Superior temporal gyrus (tissue), 1 donor: ENCODE measurements at regions not wholly inside any gene's neighbourhood (a gene's known extent, or its start where the extent isn't known, plus 50 kb on each side); places are given as distances from the start of the nearest gene placed in this dataset.
"Not testable (repeated sequence)": the region's sequence is repeated elsewhere in the genome, so short reads cannot be mapped to it uniquely, and the experiment has no call there.

ENCODE experiments used
- DNase-seq: peaks from one replicate; pipeline ENCODE4 v3.0.0-alpha.2; 2016; ENCODE audit errors: extremely low spot score

DNA sequence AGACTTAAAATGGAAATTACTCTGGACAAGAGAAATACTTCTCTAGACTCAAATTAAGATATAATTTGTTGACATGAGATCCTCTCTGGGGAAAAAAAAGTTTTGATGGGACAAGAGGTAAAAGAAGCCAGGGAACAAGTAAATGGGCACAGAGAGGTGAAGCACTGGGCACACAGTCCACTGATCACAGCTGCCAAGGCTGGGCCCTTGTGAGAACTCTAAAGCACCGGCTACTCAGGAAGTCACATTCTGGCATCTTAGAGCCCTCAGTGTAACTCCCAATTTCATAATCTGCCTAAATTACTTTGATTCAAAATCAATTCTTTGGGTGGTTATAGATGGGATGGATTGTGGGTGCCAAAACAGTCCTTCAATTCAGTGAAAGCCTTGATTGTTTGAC, 123.2 kb upstream of the CACNA2D1 start:
- DNase-seq = no peak

DNA sequence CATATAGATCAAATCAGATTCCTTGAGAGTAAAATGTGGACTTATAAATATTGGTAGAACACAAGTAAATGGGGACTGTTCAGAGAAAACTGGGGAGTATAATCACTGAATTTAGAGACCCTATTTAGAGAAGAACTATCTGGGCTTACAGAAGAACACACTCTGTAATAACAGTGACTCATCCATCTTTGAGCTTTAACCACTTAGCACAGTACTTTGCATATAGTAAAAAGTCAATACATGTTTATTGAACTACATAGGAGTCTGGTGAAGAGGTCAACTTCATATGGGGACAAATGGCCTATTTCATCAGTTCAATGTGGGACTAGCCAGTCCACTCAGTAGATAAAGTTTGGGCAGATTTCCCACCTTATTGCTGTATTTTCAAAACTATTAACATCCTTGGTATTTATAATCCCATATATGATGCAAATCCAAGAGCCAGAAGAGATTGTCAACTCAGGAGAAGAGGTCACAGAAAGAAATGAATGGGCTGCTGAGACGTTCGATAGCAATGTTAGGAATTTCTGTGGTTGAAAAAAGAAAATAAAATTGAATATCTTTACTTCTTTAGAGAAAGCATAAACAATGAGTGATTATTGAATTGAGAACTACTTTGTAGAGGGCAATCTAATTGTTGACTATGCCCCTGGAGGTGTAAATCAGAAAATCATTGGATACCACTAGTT, 119.3 kb upstream of the CACNA2D1 start:
- DNase-seq = no peak

DNA sequence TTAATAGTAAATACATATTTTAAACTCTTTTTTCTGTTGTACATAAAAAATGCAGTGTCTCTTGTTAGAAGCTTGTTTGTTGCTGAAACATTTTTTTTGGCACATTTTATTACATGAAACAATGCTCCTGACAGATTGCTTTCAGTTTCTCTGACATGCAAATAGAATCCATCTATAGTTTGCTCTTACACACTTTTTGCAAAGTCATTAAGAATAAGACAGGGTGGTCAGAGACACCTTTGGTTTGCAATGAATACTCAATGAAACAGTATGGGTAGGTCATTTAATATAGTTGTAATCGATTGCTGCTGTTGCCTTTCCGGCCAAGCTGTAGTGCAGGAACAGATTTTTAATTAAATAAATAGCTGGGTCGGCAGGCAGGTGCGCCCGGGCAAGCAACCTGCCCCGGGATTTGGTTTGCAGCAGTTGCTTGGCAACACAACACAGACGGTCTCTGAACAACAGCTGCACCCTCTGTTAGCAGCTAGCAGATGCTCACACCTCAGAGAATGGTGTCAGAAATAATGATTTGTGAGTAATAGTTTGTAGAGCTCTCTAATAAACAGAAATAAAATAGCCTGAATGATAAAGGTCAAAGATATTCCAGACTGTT, 115.7 kb upstream of the CACNA2D1 start:
- DNase-seq = no peak

DNA sequence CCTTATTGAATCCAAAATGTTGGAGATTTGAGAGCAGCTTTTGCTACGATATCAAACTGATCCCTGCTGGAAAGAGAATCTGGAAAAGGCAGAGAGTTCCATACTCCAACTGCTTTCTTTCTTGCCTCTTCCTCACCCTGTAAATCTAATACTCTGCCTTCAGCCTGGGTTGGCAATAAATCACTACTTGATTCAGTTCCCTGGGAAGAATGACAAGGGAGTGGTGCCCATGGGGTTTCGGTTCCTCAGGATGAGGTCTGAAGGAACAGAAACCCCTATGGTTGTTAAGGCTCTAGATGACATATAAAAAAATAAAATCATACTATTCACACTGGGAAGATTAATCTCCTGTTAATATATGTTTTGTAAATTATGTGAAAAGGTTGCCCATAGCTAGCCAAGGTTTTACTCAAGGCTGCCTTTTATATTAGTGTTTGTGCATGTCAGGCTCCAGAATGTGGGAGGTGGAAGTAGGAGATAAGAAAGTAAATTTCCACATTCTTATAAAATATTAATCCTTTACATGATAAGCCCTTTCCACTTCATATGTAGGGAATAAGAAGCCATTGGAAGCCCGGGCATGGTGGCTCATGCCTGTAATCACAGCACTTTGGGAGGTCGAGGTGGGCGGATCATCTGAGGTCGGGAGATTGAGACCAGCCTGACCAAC, 106.2 kb upstream of the CACNA2D1 start:
- no peak for DNase-seq

DNA sequence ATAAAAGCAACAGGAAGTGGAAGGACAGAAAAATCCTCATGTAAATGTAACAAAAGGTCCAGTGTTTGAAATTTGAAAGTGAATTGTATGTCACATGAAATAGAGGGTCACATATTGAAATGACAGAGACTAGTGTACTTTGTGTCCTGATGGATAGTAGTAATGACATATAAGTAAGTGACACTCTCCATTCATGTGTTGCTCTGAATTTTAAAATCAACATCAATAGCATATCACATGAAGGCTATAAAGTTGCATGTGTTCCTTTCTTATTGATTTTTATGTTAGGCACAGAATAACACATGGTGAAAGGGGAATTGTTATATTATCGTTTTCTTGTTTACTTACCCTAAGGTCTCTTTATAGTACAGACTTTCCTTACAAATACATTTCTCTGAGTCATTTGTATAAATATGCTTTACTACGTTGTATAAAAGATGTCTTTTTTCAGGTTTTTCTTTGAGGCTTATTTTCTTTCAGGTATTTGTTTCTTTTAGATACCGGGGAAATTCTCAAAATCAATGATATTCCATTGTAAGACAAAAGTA, 104.6 kb upstream of the CACNA2D1 start:
- no peak for DNase-seq

DNA sequence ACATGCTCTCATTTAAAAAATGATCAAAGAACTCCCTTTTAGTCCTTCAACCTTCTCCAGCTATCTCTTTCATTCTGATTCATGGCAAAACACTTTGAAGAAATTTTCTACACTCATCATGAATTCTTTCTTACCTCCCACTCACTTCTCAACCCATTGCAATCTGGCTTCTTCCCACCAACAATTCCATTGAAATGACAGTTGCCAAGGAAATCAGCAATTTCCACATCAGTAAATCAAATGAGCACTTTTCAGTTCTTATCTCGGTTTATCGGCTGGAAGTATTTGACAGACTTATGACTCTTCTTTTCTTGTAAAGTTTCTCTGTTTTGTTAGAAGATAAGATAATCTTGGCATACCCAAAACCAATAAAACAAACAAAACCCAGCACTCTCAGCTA, 99.1 kb upstream of the CACNA2D1 start:
- no peak for DNase-seq

DNA sequence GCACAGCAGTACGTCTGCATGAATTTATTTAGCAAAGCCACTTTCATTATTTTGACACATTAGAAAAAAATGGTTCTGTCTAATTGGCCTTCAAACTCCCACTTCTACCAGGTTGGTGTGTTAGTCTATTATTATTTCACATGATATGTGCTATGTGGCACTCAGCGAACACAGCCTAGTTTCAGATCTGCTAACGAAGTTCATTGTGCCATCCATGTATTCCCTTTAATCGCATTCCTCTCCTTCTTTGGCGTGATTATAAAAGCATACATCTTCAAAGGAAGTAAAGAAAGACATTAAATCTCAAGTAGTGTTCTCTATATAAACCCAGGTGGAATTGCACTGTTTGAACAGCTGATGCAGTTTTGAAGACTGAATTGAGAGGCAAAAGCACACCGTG, 96.4 kb upstream of the CACNA2D1 start:
- DNase-seq = no peak

DNA sequence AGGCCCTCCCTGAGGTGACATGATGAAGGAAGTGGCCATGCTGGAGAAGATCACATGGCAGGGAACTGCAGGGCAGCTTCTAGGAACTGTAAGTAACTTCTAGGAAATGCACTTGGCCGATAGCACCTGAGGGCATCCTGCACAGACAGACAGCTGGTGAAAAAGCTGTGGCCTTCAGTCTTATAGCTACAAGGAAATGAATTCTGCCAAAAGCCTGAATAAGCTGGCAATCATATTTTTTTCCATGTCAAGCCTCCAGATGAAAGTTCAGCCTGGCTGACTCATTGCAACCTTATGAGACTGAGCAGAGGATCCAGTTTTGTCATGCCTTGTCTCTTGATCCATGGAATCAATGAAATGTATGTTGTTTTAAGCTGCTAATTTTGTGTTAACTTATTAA, 91.1 kb upstream of the CACNA2D1 start:
- DNase-seq = no peak

DNA sequence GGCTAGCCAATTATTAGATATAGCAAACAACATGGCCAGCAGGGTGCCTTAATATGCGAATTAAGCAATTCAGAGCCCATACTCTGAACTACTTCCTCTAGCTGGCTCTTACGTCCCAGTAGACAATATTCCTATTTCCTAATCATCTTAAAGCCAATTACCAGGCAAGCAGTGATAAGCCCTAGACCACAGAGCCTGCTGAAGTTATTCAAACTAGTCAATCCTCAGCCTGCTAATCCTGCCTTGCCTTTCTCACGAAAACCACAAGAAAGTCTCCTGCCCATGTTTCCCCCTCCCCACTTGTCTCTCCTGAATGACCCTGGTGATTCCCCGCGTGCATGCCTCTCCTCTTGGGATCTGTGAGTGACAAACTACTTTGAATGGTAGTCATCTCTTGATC, 86.8 kb upstream of the CACNA2D1 start:
- DNase-seq = no peak

DNA sequence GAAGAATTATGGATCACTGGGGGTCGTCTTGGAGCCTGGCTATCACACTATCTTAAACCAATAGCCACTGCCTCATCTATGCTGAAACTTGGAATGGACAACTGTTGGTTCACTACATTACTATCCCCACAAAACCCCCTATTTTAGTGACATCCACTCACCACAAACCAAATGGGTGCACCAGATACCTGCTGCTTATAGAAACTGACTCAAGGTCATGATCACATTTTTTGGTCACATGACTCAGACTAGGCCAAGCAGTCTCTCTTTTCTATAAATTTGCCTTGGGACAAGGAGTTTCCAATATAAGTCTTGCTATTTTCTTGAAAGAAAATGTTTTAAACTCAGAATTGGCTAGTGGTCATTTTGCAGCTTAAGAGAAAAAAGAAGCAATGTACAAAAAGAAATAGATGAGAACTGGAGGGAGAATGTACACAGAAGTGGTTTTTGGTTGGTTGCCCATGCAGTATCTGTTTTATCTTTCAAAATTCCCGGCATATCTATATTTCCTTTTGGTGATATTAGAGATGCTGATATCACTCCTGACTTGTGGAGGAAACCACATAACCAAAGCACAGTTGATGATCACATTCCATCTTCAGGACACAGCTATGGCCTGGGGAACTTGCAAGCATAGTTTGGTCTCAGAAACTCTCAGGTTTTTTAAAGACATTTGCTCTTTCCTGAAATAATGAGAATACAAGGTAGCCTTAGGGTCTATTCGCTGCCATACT, 85.2 kb upstream of the CACNA2D1 start:
- no peak for DNase-seq

DNA sequence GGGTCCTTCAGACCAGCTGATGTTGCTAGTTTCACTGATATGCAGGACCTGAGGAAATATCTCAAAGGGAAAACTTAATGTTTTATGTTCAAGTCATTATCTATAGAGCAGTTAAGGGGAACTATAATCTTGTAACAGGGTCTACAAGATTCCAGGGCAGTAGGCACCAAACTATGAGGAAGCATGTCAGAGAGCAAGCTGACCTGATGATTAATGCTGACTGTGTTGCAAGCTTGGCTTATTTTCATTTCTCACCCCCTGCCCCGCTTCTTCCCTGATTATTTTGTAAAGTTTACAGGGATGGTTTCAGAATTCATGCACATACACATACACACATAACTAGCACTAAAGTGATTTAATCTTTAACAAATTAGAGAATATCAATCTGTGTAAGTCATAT, 84.3 kb upstream of the CACNA2D1 start:
- no peak for DNase-seq

DNA sequence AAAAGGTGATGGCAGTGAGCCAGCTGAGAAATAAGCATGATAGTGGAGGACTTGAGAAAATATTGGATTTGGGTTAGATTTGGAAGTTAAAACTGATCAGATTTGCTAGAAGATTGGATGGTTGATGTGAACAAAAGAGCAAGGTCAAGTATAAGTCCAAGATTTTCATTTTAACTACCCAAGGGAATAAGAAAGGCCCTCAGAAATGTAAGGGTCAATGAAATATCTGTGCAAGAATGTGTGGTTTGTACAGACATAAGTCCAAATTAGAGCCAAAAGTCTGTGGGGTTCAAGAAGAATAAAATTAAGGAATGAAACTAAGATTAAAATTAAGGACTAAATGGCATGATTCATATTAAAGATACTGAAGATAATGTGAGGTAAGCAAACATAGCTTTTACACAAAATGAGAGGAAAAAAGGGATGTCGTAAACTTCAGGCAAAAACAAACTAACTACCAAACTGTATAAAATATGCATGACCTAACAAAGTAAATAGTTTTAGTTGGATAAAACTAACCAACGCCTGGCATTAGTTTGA, 78.4 kb upstream of the CACNA2D1 start:
- no peak for DNase-seq

DNA sequence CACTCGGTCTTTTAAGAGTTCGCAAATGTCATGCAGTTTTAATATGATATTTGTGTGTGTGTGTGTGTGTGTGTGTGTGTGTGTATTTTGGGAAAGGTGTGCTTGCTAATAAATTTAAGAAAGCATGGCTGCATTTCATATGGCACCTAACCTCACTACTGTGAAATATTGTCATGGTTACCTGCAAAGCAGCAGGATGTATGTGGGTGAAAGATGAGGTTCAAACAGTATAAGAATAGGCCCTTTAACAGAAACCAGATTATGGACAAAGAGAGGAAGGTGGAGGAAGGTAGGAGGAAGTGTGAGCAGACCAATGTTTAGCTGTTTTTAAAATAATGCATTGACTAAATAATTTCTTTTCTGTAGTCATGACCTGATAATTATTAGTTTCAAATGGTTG, 73.5 kb upstream of the CACNA2D1 start:
- no peak for DNase-seq

DNA sequence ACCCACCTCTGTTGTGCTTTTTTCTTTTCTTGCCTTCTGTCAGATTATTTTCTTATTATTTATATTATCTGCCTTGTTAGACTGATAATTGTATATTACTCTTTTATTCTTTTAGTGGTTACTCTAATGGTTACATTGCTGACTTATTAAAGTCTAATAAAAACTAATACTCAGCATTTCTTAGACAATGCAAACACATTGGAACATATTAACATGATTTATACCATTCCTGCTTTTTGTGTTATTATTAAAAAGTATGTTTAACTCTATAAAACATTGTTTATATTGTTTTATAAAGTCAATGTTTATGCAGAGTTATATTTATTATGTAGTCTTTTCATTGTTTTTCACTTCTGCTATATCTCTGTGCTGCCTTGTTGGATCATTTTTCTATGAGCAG, 68.0 kb upstream of the CACNA2D1 start:
- DNase-seq = no peak

DNA sequence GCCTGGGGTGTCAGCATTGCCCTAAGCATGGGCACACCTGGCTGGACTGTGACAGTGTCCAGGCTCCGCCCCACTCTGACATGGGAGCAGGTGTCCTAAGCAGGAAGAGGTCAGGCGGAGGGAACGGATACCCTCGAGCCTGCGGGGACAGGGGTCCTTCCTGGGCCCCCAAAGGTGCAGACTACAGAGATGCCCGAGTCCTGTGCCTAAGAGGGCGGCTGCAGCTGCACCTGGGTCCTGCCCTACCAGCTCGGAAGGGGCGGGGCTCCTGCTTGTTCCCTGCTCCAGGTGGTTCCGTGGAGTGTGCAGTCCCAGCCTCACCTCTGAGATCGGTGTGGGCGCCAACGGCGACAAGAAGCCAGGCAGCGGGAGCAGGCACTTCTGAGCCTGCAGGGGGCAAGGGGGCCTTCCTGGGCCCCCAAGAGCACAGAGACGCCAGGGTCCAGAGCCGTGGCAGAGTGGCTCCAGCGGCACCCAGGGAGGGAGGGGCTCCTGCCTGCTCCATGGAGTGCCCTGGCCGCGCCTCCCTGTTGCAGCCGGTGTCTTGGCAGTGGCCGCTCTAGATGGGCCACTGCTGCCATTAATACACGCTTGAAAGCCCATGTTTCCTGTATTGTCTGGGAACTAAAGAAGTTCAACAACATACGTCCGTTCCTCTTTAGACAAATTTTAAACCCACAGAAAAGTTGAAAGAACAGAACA, 64.5 kb upstream of the CACNA2D1 start:
- no peak for DNase-seq

DNA sequence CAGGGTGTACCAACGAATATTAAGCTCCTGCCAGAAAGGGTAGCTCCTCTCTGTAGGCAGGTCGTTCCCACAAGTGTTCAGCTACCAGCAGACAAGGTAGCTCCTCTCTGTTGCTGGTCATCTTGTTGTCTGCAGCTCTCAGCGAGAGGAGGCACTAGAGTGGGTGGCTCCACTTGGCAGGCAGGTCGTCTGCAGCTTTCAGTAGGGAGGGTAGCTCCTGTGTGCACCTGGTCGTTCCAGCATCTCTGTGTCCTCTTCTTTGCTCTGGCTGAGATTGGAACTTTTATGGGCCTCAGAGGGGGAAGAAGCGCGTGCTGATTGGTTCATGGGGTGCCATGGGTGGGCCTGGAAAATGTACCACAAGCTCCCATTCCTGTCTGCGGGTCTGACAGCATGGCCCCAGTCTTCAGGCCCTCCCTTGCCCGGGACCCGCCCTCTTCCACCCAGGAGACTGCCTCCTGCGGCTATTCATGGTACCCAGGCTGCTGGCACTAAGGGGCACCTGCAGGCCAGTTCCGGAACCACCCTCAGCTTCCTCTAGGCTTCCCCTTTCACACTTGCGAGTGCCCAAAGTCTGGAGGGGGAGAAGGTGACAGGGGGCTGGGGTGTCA, 63.9 kb upstream of the CACNA2D1 start:
- DNase-seq = no peak

DNA sequence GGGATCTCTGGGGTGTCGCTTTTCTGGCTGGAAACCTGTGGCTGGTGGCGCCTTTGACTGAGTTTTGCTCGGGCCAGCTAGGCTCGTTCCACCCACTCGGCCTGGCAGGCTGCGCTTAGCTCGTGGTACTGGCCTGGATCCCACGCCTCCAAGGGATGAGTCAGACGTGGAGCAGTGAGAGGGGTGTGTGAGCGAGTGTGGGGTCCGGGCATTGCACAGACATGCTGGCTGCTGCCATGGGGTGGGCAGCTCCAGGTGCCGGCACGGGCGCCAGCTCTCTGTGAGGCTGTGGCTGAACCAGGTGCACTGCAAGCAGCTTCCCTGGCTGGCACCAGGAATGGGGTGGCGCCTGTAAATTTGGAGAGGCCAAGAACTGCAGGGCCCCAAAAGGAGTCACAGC, 63.1 kb upstream of the CACNA2D1 start:
- DNase-seq = peak; percentile 66

DNA sequence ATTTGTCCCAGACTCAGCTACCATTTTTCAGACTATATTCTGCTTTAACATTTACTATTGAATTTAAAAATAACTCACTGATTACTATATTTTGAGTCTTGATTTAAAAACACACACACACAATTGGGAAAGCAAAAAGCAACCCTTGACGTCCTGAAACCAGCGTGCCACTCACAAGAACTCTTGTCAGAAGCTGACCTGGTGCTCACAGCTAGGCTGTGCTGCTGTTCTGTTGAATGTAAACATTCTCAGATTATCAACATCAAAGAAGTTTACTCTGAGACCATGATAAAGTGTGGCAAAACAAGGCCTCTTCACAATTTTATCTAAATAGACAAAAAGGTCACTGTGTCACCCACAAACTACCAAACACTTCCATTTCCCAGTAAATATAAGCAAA, 62.6 kb upstream of the CACNA2D1 start:
- DNase-seq = no peak

DNA sequence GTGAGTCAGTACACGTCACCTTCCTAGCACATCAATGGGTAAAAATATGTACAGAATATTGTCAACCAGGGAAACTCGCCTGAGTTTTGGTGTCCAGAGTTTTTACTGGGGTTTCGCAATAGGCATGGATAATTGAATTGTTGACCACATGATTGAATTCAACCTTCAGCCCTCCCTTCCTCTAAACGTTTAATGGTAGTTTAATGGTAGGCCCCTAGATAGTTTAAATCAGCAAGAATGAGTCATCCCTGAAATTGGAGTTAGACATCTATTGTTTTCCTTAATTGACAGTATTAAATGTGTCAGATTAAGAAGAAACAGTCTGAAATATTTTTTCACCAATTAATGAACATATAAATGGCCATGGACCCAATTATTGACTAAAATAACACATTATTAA, 57.8 kb upstream of the CACNA2D1 start:
- no peak for DNase-seq

DNA sequence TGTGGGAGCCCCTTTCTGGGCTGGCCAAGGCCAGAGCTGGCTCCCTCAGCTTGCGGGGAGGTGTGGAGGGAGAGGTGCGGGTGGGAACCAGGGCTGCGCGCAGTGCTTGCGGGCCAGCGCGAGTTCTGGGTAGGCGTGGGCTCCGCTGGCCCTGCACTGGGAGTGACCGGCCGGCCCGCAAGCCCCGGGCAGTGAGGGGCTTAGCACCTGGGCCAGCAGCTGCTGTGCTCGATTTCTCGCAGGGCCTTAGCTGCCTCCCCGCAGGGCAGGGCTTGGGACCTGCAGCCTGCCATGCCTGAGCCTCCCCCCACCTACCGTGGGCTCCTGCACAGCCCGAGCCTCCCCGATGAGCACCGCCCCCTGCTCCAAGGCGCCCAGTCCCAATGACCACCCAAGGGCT, 56.0 kb upstream of the CACNA2D1 start:
- not testable (repeated sequence) for DNase-seq

DNA sequence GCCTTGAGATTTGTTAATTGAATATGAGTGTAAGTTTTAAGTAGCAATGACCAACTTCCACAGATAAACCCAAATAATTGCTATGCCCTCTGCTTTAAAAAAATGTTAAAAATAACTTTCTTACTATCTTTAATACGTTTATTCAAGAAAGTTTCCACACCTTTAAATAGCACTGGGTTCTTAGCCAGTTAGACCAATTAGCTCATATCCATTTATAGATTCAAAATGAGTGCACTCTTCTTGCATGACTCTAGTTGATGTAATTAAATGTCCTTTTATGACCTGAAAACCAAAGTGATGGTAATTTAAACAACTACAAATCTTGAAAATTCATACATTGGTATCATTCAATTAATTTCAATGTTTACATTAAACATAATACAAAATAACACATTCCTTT, 50.8 kb upstream of the CACNA2D1 start:
- DNase-seq = no peak
